Panc1 (cell line): ENCODE measurements at regions not wholly inside any gene's neighbourhood (a gene's known extent, or its start where the extent isn't known, plus 50 kb on each side); places are given as distances from the start of the nearest gene placed in this dataset.

Experiments used
- ATAC-seq: fragments of 200-7000 bp; cut with Tn5 transposase; 2 replicates; pipeline ENCODE4 v1.9.1; 2020; ENCODE audit warnings: mild to moderate bottlenecking, moderate library complexity
- BruUV-seq: library from RNA; stranded (reverse); fragments of 400-500 nt; replicated peaks from 2 replicates; lab custom pipeline; 2021; lab: Mats Ljungman, UMichigan
- CTCF ChIA-PET: fragments of 300-600 bp; sonication (Branson Sonifier 250); formaldehyde crosslinking; loops from one replicate; lab custom pipeline; 2022; ENCODE audit warnings: antibody characterized with exemption; lab: Charles Lee
- POLR2A ChIA-PET: fragments of 300-600 bp; sonication (Branson Sonifier 250); formaldehyde crosslinking; loops from one replicate; lab custom pipeline; 2022; ENCODE audit warnings: antibody characterized with exemption; lab: Charles Lee
- DNase-seq: peaks from one replicate; pipeline ENCODE4 v3.0.0-alpha.2; 2010; ENCODE audit warnings: low read depth, low spot score
- H3K27ac ChIP-seq: 2 replicates; pipeline ENCODE4 v1.5.1; 2011; ENCODE audit warnings: mild to moderate bottlenecking, low read length, inconsistent platforms
- H3K27me3 ChIP-seq: fragments of 200-500 bp; sonication (Bioruptor generic); 2 replicates; pipeline ENCODE4 v1.6.0; 2014; ENCODE audit warnings: low read length, inconsistent platforms; ENCODE audit not compliant: control insufficient read depth, insufficient read depth
- H3K36me3 ChIP-seq: fragments of 200-500 bp; sonication (Bioruptor generic); 2 replicates; pipeline ENCODE4 v1.5.1; 2014; ENCODE audit warnings: inconsistent platforms, mild to moderate bottlenecking, low read length, moderate library complexity; ENCODE audit not compliant: control insufficient read depth, insufficient read depth
- H3K4me1 ChIP-seq: 2 replicates; pipeline ENCODE4 v1.5.1; 2011; ENCODE audit warnings: inconsistent platforms, mild to moderate bottlenecking, low read length, moderate library complexity; ENCODE audit not compliant: control insufficient read depth, insufficient read depth
- H3K4me3 ChIP-seq, 2 experiments: 2 replicates each; pipeline ENCODE4 v1.5.1; 2011 to 2012; ENCODE audit warnings: low read depth in 2 of 2, low read length in 2 of 2, mild to moderate bottlenecking in 2 of 2, inconsistent platforms in 1 of 2, moderate library complexity in 1 of 2
- H3K9me3 ChIP-seq: fragments of 200-500 bp; sonication (Bioruptor generic); 2 replicates; pipeline ENCODE4 v1.5.1; 2014; ENCODE audit warnings: low read depth, mild to moderate bottlenecking, inconsistent platforms, low read length, moderate library complexity; ENCODE audit not compliant: control insufficient read depth, insufficient read depth
- CTCF ChIP-seq: fragments of 450-650 bp; IDR thresholded peaks from 2 replicates; pipeline ENCODE4 v1.5.1; 2017; ENCODE audit warnings: mild to moderate bottlenecking
- POLR2AphosphoS5 ChIP-seq: IDR thresholded peaks from 2 replicates; pipeline ENCODE4 v1.6.1; 2012; ENCODE audit warnings: mild to moderate bottlenecking, low read depth, low read length, moderate library complexity
- REST ChIP-seq, 2 experiments: IDR thresholded peaks; 2 replicates each; pipeline ENCODE4 v1.6.1; 2011 to 2012; ENCODE audit warnings: low read depth in 2 of 2, control low read depth in 1 of 2, low read length in 1 of 2, mild to moderate bottlenecking in 1 of 2, moderate library complexity in 1 of 2; ENCODE audit not compliant: insufficient read depth in 1 of 2
- SIN3A ChIP-seq: IDR thresholded peaks from 2 replicates; pipeline ENCODE4 v1.6.1; 2012; ENCODE audit warnings: low read depth, mild to moderate bottlenecking, low read length, moderate library complexity, borderline replicate concordance; ENCODE audit not compliant: insufficient read depth
- TCF7L2 ChIP-seq: IDR thresholded peaks from 2 replicates; pipeline ENCODE4 v1.6.1; 2011; ENCODE audit warnings: mild to moderate bottlenecking, low read depth, low read length, inconsistent platforms
- in situ Hi-C: cut with HindIII; loops from 2 replicates; pipeline ENCODE4 v1.10.0; 2016; ENCODE audit warnings: low sequenced_read_pairs, low pct_unique_long_range_greater_than_20kb
- intact Hi-C: fragments of 100-400 bp; cut with micrococcal nuclease; formaldehyde crosslinking; loops from one replicate; pipeline ENCODE4 v1.10.0; 2022; ENCODE audit not compliant: unreplicated experiment

GRCh38 chr18:40035966-40036365 is 1919.1 kb upstream of the PIK3C3 start:
- ChIA-PET POLR2A (no interaction called here), CTCF (no interaction called here)
- in situ Hi-C loops, result no loop called here
- Histone ChIP-seq H3K36me3 (no peaks in the 10 kb centered on the region), H3K4me1 (no peaks in the 10 kb centered on the region), H3K27me3 (no peaks in the 10 kb centered on the region), H3K27ac (no peak overlapping the region), H3K4me3 (no peak overlapping the region), H3K9me3 (no peaks in the 10 kb centered on the region)
- BruUV-seq, result no TSS peak
- intact Hi-C loops, result no loop called here
- ATAC-seq, result no peak
- TF ChIP-seq POLR2AphosphoS5 (no peak), CTCF (no peak), REST (IDR thresholded peaks at IDR 0.05; ENCODE audit: insufficient read depth in 1 of 2, low read depth in 2 of 2, low read length in 1 of 2) (no peak), TCF7L2 (no peak), SIN3A (no peak)
- DNase-seq, result no peak

GRCh38 chr18:40032076-40032475 is 1923.0 kb upstream of the PIK3C3 start:
- intact Hi-C loops, result no loop called here
- DNase-seq (no peak), ATAC-seq (no peak)
- ChIA-PET POLR2A (no interaction called here), CTCF (no interaction called here)
- Histone ChIP-seq H3K4me1 (no peaks in the 10 kb centered on the region), H3K27ac (no peak overlapping the region), H3K27me3 (no peaks in the 10 kb centered on the region), H3K36me3 (no peaks in the 10 kb centered on the region), H3K9me3 (no peaks in the 10 kb centered on the region), H3K4me3 (no peak overlapping the region)
- TF ChIP-seq REST (IDR thresholded peaks at IDR 0.05; ENCODE audit: insufficient read depth in 1 of 2, low read depth in 2 of 2, low read length in 1 of 2) (no peak), SIN3A (no peak), POLR2AphosphoS5 (no peak), TCF7L2 (no peak), CTCF (no peak)
- no TSS peak for BruUV-seq
- in situ Hi-C loops, result no loop called here
